Endothelial cell of umbilical vein (primary cell): ENCODE measurements at regions not wholly inside any gene's neighbourhood (a gene's known extent, or its start where the extent isn't known, plus 50 kb on each side); places are given as distances from the start of the nearest gene placed in this dataset.

Experiments
- BruUV-seq: library from RNA; stranded (reverse); fragments of 400-500 nt; replicated peaks from 2 replicates; lab custom pipeline; 2021; lab: Mats Ljungman, UMichigan
- CTCF ChIA-PET: fragments of 300-600, 350-600 bp; sonication (Branson Sonifier 250); formaldehyde crosslinking; loops from one replicate; lab custom pipeline; 2021; ENCODE audit warnings: antibody characterized with exemption, inconsistent platforms; lab: Charles Lee
- POLR2A ChIA-PET: fragments of 300-600, 350-600 bp; sonication (Branson Sonifier 250); formaldehyde crosslinking; loops from one replicate; lab custom pipeline; 2021; ENCODE audit warnings: antibody characterized with exemption, inconsistent platforms; lab: Charles Lee
- DNase-seq: peaks from one replicate; pipeline ENCODE4 v3.0.0-alpha.2; 2011; ENCODE audit warnings: low read depth, low spot score
- FAIRE-seq: peaks from 2 replicates; lab custom pipeline; 2011; peaks lifted over from hg19 to GRCh38; lab: Jason Lieb, UNC
- H2AFZ ChIP-seq: 2 replicates; pipeline ENCODE4 v1.6.0; 2012; ENCODE audit warnings: low read depth, low read length, control low read depth, inconsistent platforms
- H3K27ac ChIP-seq: 2 replicates; pipeline ENCODE4 v1.5.1; 2011; ENCODE audit warnings: low read depth, mild to moderate bottlenecking, control low read depth, low read length, moderate library complexity; ENCODE audit not compliant: insufficient read depth
- H3K27me3 ChIP-seq, 2 experiments: 2 replicates each; pipeline versions ENCODE4 v1.6.0 to v1.6.1; 2011; ENCODE audit warnings: low read length in 2 of 2, mixed read lengths in 1 of 2; ENCODE audit not compliant: control insufficient read depth in 2 of 2, insufficient read depth in 2 of 2
- H3K36me3 ChIP-seq, 2 experiments: 2 replicates in 1 of 2; 3 replicates in 1 of 2; pipeline ENCODE4 v1.5.1; 2011; ENCODE audit warnings: low read length in 2 of 2, mild to moderate bottlenecking in 1 of 2, moderate library complexity in 1 of 2; ENCODE audit not compliant: control insufficient read depth in 2 of 2, insufficient read depth in 2 of 2; ENCODE audit errors: extremely low read depth in 1 of 2
- H3K4me1 ChIP-seq: 3 replicates; pipeline ENCODE4 v1.5.1; 2011; ENCODE audit warnings: mild to moderate bottlenecking, low read length; ENCODE audit not compliant: control insufficient read depth, insufficient read depth; ENCODE audit errors: extremely low read depth
- H3K4me2 ChIP-seq: 2 replicates; pipeline ENCODE4 v1.6.1; 2011; ENCODE audit warnings: low read length, control low read depth, mixed read lengths; ENCODE audit not compliant: insufficient read depth
- H3K4me3 ChIP-seq, 3 experiments: fragments of 200-600 bp in 1 of 3; sonication (generic), shearing (Covaris generic) in 1 of 3; replicated peaks in 1 of 3; 2 replicates each; pipeline ENCODE4 v1.5.1; 2011 to 2016; ENCODE audit warnings: control low read depth in 3 of 3, low read length in 3 of 3, mild to moderate bottlenecking in 2 of 3, inconsistent platforms in 1 of 3, low read depth in 1 of 3, moderate library complexity in 1 of 3; ENCODE audit not compliant: insufficient read depth in 1 of 3
- H3K79me2 ChIP-seq: 2 replicates; pipeline ENCODE4 v1.6.0; 2012; ENCODE audit warnings: low read length, inconsistent platforms; ENCODE audit not compliant: control insufficient read depth, insufficient read depth
- H3K9ac ChIP-seq: replicated peaks from 2 replicates; pipeline ENCODE3; 2011; ENCODE audit warnings: low read length, control low read depth; ENCODE audit not compliant: insufficient read depth; ENCODE audit errors: extremely low read depth
- H3K9me1 ChIP-seq: replicated peaks from 3 replicates; pipeline ENCODE4 v1.6.0; 2011; ENCODE audit warnings: mild to moderate bottlenecking, low read length; ENCODE audit not compliant: control insufficient read depth, insufficient read depth; ENCODE audit errors: extremely low read depth
- H3K9me3 ChIP-seq: replicated peaks from 2 replicates; pipeline ENCODE4 v1.5.1; 2012; ENCODE audit warnings: low read length, inconsistent platforms; ENCODE audit not compliant: control insufficient read depth, insufficient read depth
- H4K20me1 ChIP-seq: replicated peaks from 2 replicates; pipeline ENCODE3; 2011; ENCODE audit warnings: mild to moderate bottlenecking, low read length; ENCODE audit not compliant: control insufficient read depth, insufficient read depth; ENCODE audit errors: extremely low read depth
- EZH2 ChIP-seq: IDR thresholded peaks from 2 replicates; pipeline ENCODE4 v1.6.1; 2012; ENCODE audit warnings: borderline replicate concordance, low read depth, mild to moderate bottlenecking, moderate library complexity, low read length, inconsistent platforms; ENCODE audit not compliant: severe bottlenecking
- FOS ChIP-seq: IDR thresholded peaks from 2 replicates; pipeline ENCODE4 v1.6.1; 2011; ENCODE audit warnings: mild to moderate bottlenecking, low read length, moderate library complexity, borderline replicate concordance; ENCODE audit not compliant: insufficient read depth
- GATA2 ChIP-seq: IDR thresholded peaks from 2 replicates; pipeline ENCODE4 v1.7.0; 2011; ENCODE audit warnings: low read depth, mild to moderate bottlenecking, moderate library complexity, mixed read lengths, low read length; ENCODE audit not compliant: insufficient read length, insufficient read depth
- JUN ChIP-seq: IDR thresholded peaks from 2 replicates; pipeline ENCODE4 v1.6.1; 2011; ENCODE audit warnings: borderline replicate concordance, low read depth; ENCODE audit not compliant: insufficient read length, insufficient read depth
- MYC ChIP-seq: IDR thresholded peaks from one replicate; pipeline ENCODE4 v1.6.1; 2011; ENCODE audit warnings: mild to moderate bottlenecking, low read depth, low read length
- POLR2A ChIP-seq: IDR thresholded peaks from 2 replicates; pipeline ENCODE4 v1.6.1; 2012; ENCODE audit warnings: low read depth, mild to moderate bottlenecking, control low read depth, low read length
- POLR2AphosphoS5 ChIP-seq: IDR thresholded peaks from 2 replicates; pipeline ENCODE4 v1.6.1; 2012; ENCODE audit warnings: low read depth, mild to moderate bottlenecking, control low read depth, low read length, moderate library complexity; ENCODE audit not compliant: insufficient read depth
- dilution Hi-C: fragments of 300-500 bp; cut with MboI; formaldehyde crosslinking; loops from one replicate; pipeline ENCODE4 v1.15.0; 2019; ENCODE audit warnings: low sequenced_read_pairs; ENCODE audit not compliant: extremely low pct_ligation_motif_present
- intact Hi-C: fragments of 100-400 bp; cut with micrococcal nuclease; formaldehyde crosslinking; loops from one replicate; pipeline ENCODE4 v1.10.0; 2022
- TF ChIP-seq, protein P1 (sequence below): IDR thresholded peaks from 2 replicates; pipeline ENCODE4 v1.6.1; 2011; ENCODE audit not compliant: insufficient read depth, insufficient read length
- TF ChIP-seq, protein P2 (sequence below), 2 donors: IDR thresholded peaks; 1 replicate in 1 of 2; 2 replicates in 1 of 2; pipeline ENCODE4 v1.5.1; 2011; ENCODE audit warnings: low read length in 2 of 2, mild to moderate bottlenecking in 2 of 2, moderate library complexity in 2 of 2, control low read depth in 1 of 2, inconsistent platforms in 1 of 2, low read depth in 1 of 2; ENCODE audit not compliant: insufficient read depth in 1 of 2; ENCODE audit errors: extremely low read depth in 1 of 2

DNA sequence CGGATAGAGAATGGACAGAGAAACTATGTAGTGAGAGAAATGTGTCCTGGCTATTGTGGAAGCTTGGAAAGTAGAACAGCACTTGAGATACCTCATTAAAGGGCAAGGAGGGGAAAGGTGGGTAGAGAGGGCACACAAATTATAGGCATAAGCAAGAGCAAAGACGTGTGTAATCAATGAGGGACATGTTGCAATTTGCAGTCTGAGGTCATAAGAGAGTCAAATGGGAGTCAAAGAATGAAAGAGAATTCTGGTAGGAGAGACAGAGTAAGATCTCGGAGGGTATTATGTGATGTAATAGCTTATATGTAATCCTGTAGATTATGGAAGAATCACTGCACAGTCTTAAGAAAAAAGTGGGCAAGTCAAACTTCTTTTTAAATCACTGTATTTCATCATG, 312.0 kb upstream of the RGMB start:
- Histone ChIP-seq H3K9me1 (no peaks in the 10 kb centered on the region), H3K9me3 (no peaks in the 10 kb centered on the region), H4K20me1 (no peaks in the 10 kb centered on the region), H3K79me2 (no peaks in the 10 kb centered on the region), H3K36me3 (no peaks in the 10 kb centered on the region), H3K4me3 (no peak overlapping the region), H3K4me2 (no peak overlapping the region), H3K4me1 (no peaks in the 10 kb centered on the region), H2AFZ (no peak overlapping the region), H3K9ac (no peak overlapping the region), H3K27ac (no peak overlapping the region), H3K27me3 (no peaks in the 10 kb centered on the region)
- BruUV-seq: no TSS peak
- TF ChIP-seq MYC: no peak
- TF ChIP-seq EZH2: no peak
- TF ChIP-seq, protein P1, sequence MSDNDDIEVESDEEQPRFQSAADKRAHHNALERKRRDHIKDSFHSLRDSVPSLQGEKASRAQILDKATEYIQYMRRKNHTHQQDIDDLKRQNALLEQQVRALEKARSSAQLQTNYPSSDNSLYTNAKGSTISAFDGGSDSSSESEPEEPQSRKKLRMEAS: no peak
- no peak for TF ChIP-seq POLR2A
- TF ChIP-seq JUN: no peak
- TF ChIP-seq FOS: no peak
- no peak for TF ChIP-seq GATA2
- no peak for TF ChIP-seq POLR2AphosphoS5
- TF ChIP-seq, protein P2, sequence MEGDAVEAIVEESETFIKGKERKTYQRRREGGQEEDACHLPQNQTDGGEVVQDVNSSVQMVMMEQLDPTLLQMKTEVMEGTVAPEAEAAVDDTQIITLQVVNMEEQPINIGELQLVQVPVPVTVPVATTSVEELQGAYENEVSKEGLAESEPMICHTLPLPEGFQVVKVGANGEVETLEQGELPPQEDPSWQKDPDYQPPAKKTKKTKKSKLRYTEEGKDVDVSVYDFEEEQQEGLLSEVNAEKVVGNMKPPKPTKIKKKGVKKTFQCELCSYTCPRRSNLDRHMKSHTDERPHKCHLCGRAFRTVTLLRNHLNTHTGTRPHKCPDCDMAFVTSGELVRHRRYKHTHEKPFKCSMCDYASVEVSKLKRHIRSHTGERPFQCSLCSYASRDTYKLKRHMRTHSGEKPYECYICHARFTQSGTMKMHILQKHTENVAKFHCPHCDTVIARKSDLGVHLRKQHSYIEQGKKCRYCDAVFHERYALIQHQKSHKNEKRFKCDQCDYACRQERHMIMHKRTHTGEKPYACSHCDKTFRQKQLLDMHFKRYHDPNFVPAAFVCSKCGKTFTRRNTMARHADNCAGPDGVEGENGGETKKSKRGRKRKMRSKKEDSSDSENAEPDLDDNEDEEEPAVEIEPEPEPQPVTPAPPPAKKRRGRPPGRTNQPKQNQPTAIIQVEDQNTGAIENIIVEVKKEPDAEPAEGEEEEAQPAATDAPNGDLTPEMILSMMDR (IDR thresholded peaks at IDR 0.05; ENCODE audit: extremely low read depth in 1 of 2, insufficient read depth in 1 of 2, low read depth in 1 of 2, low read length in 2 of 2): no peak
- ChIA-PET POLR2A (no interaction called here), CTCF (no interaction called here)
- DNase-seq (no peak), FAIRE-seq (no peak)
- dilution Hi-C loops (no loop called here), intact Hi-C loops (no loop called here)
